ENCODE measurements at regions not wholly inside any gene's neighbourhood (a gene's known extent, or its start where the extent isn't known, plus 50 kb on each side); places are given as distances from the start of the nearest gene placed in this dataset.

- Histone ChIP-seq H3K4me3 (ENCODE audit: low read length) (no peak overlapping the region), H3K36me3 (ENCODE audit: control insufficient read depth, insufficient read depth, low read length) (no peaks in the 10 kb centered on the region), H3K9me3 (ENCODE audit: control insufficient read depth, low read depth, low read length) (no peaks in the 10 kb centered on the region), H3K4me1 (ENCODE audit: control insufficient read depth, insufficient read depth, low read length) (no peaks in the 10 kb centered on the region), H3K27ac (ENCODE audit: low read length) (no peak overlapping the region), H3K27me3 (ENCODE audit: control insufficient read depth, insufficient read depth, low read length) (no peaks in the 10 kb centered on the region)
- DNase-seq = no peak
Measured at GRCh38 chr11:92852229-92852628, 117.2 kb upstream of the MTNR1B start.

- no peaks in the 10 kb centered on the region for H3K9me3 ChIP-seq (ENCODE audit: control insufficient read depth, low read depth, low read length)
- DNase-seq = no peak
- H3K36me3 ChIP-seq (ENCODE audit: control insufficient read depth, insufficient read depth, low read length) = no peaks in the 10 kb centered on the region
- no peaks in the 10 kb centered on the region for H3K27me3 ChIP-seq (ENCODE audit: control insufficient read depth, insufficient read depth, low read length)
- H3K4me1 ChIP-seq (ENCODE audit: control insufficient read depth, insufficient read depth, low read length) = no peaks in the 10 kb centered on the region
- no peak overlapping the region for H3K27ac ChIP-seq (ENCODE audit: low read length)
- H3K4me3 ChIP-seq (ENCODE audit: low read length) = no peak overlapping the region
- WGBS (ENCODE audit: insufficient coverage, low lambda C conversion rate) = no CpG with 5 or more reads among the region's 7 CpGs
Measured at GRCh38 chr11:92852946-92853345, 116.5 kb upstream of the MTNR1B start.

GRCh38 chr11:92854162-92854561 lies 115.3 kb upstream of the MTNR1B start:
- no CpG with 5 or more reads among the region's 5 CpGs for WGBS (ENCODE audit: insufficient coverage, low lambda C conversion rate)
- H3K27me3 ChIP-seq (ENCODE audit: control insufficient read depth, insufficient read depth, low read length) = no peaks in the 10 kb centered on the region
- no peak overlapping the region for H3K27ac ChIP-seq (ENCODE audit: low read length)
- no peaks in the 10 kb centered on the region for H3K4me1 ChIP-seq (ENCODE audit: control insufficient read depth, insufficient read depth, low read length)
- H3K4me3 ChIP-seq (ENCODE audit: low read length) = no peak overlapping the region
- H3K9me3 ChIP-seq (ENCODE audit: control insufficient read depth, low read depth, low read length) = no peaks in the 10 kb centered on the region
- no peaks in the 10 kb centered on the region for H3K36me3 ChIP-seq (ENCODE audit: control insufficient read depth, insufficient read depth, low read length)
- DNase-seq = no peak

- no peaks in the 10 kb centered on the region for H3K27me3 ChIP-seq (ENCODE audit: control insufficient read depth, insufficient read depth, low read length)
- H3K9me3 ChIP-seq (ENCODE audit: control insufficient read depth, low read depth, low read length) = no peaks in the 10 kb centered on the region
- DNase-seq = no peak
- H3K4me3 ChIP-seq (ENCODE audit: low read length) = no peak overlapping the region
- no peaks in the 10 kb centered on the region for H3K36me3 ChIP-seq (ENCODE audit: control insufficient read depth, insufficient read depth, low read length)
- no CpG with 5 or more reads among the region's 3 CpGs for WGBS (ENCODE audit: insufficient coverage, low lambda C conversion rate)
- H3K27ac ChIP-seq (ENCODE audit: low read length) = no peak overlapping the region
- H3K4me1 ChIP-seq (ENCODE audit: control insufficient read depth, insufficient read depth, low read length) = no peaks in the 10 kb centered on the region
Measured at GRCh38 chr11:92854952-92855351, 114.5 kb upstream of the MTNR1B start.

- Histone ChIP-seq H3K4me1 (ENCODE audit: control insufficient read depth, insufficient read depth, low read length) (no peaks in the 10 kb centered on the region), H3K36me3 (ENCODE audit: control insufficient read depth, insufficient read depth, low read length) (no peaks in the 10 kb centered on the region), H3K27ac (ENCODE audit: low read length) (no peak overlapping the region), H3K9me3 (ENCODE audit: control insufficient read depth, low read depth, low read length) (no peaks in the 10 kb centered on the region), H3K4me3 (ENCODE audit: low read length) (no peak overlapping the region), H3K27me3 (ENCODE audit: control insufficient read depth, insufficient read depth, low read length) (no peaks in the 10 kb centered on the region)
- DNase-seq = no peak
- WGBS (ENCODE audit: insufficient coverage, low lambda C conversion rate) = 50% methylated on average over 1 of the region's 2 CpGs
Measured at GRCh38 chr11:92855607-92856405, 113.6 kb upstream of the MTNR1B start.

- Histone ChIP-seq H3K4me3 (ENCODE audit: low read length) (no peak overlapping the region), H3K36me3 (ENCODE audit: control insufficient read depth, insufficient read depth, low read length) (no peaks in the 10 kb centered on the region), H3K9me3 (ENCODE audit: control insufficient read depth, low read depth, low read length) (no peaks in the 10 kb centered on the region), H3K27me3 (ENCODE audit: control insufficient read depth, insufficient read depth, low read length) (no peaks in the 10 kb centered on the region), H3K27ac (ENCODE audit: low read length) (no peak overlapping the region), H3K4me1 (ENCODE audit: control insufficient read depth, insufficient read depth, low read length) (no peaks in the 10 kb centered on the region)
- no peak for DNase-seq
- WGBS (ENCODE audit: insufficient coverage, low lambda C conversion rate) = no CpG with 5 or more reads among the region's 2 CpGs
Measured at GRCh38 chr11:92857407-92857806, 112.0 kb upstream of the MTNR1B start.

- H3K27ac ChIP-seq (ENCODE audit: low read length) = no peak overlapping the region
Measured at GRCh38 chr11:92859156-92859690, 110.2 kb upstream of the MTNR1B start.

GRCh38 chr11:92861634-92862033 lies 107.8 kb upstream of the MTNR1B start:
- Histone ChIP-seq H3K27ac (ENCODE audit: low read length) (no peak overlapping the region), H3K4me1 (ENCODE audit: control insufficient read depth, insufficient read depth, low read length) (no peaks in the 10 kb centered on the region), H3K9me3 (ENCODE audit: control insufficient read depth, low read depth, low read length) (no peaks in the 10 kb centered on the region), H3K27me3 (ENCODE audit: control insufficient read depth, insufficient read depth, low read length) (no peaks in the 10 kb centered on the region), H3K4me3 (ENCODE audit: low read length) (no peak overlapping the region), H3K36me3 (ENCODE audit: control insufficient read depth, insufficient read depth, low read length) (no peaks in the 10 kb centered on the region)
- whole genome bisulfite sequencing (ENCODE audit: insufficient coverage, low lambda C conversion rate) = 46% methylated on average over 2 of the region's 3 CpGs
- DNase-seq = no peak

More at GRCh38 chr11:92859156-92859690, 110.2 kb upstream of the MTNR1B start:
- Histone ChIP-seq H3K36me3 (ENCODE audit: control insufficient read depth, insufficient read depth, low read length) (no peaks in the 10 kb centered on the region), H3K4me1 (ENCODE audit: control insufficient read depth, insufficient read depth, low read length) (no peaks in the 10 kb centered on the region), H3K4me3 (ENCODE audit: low read length) (no peak overlapping the region), H3K27me3 (ENCODE audit: control insufficient read depth, insufficient read depth, low read length) (no peaks in the 10 kb centered on the region), H3K9me3 (ENCODE audit: control insufficient read depth, low read depth, low read length) (no peaks in the 10 kb centered on the region)
- no peak for DNase-seq
- no CpG with 5 or more reads among the region's 8 CpGs for WGBS (ENCODE audit: insufficient coverage, low lambda C conversion rate)

GRCh38 chr11:92865352-92865751 lies 104.1 kb upstream of the MTNR1B start:
- H3K9me3 ChIP-seq (ENCODE audit: control insufficient read depth, low read depth, low read length) = peaks cover 4% of the 10 kb centered on the region
- H3K36me3 ChIP-seq (ENCODE audit: control insufficient read depth, insufficient read depth, low read length) = no peaks in the 10 kb centered on the region
- WGBS (ENCODE audit: insufficient coverage, low lambda C conversion rate) = no CpG with 5 or more reads among the region's 2 CpGs
- DNase-seq = no peak
- no peak overlapping the region for H3K4me3 ChIP-seq (ENCODE audit: low read length)
- no peak overlapping the region for H3K27ac ChIP-seq (ENCODE audit: low read length)
- no peaks in the 10 kb centered on the region for H3K27me3 ChIP-seq (ENCODE audit: control insufficient read depth, insufficient read depth, low read length)
- no peaks in the 10 kb centered on the region for H3K4me1 ChIP-seq (ENCODE audit: control insufficient read depth, insufficient read depth, low read length)

GRCh38 chr11:92866679-92867282 lies 102.7 kb upstream of the MTNR1B start:
- Histone ChIP-seq H3K27ac (ENCODE audit: low read length) (no peak overlapping the region), H3K4me1 (ENCODE audit: control insufficient read depth, insufficient read depth, low read length) (no peaks in the 10 kb centered on the region), H3K36me3 (ENCODE audit: control insufficient read depth, insufficient read depth, low read length) (no peaks in the 10 kb centered on the region), H3K4me3 (ENCODE audit: low read length) (no peak overlapping the region), H3K9me3 (ENCODE audit: control insufficient read depth, low read depth, low read length) (peaks cover 4% of the 10 kb centered on the region), H3K27me3 (ENCODE audit: control insufficient read depth, insufficient read depth, low read length) (no peaks in the 10 kb centered on the region)
- no peak for DNase-seq
- WGBS (ENCODE audit: insufficient coverage, low lambda C conversion rate) = no CpG with 5 or more reads among the region's 38 CpGs

All from large intestine (tissue), 3 donors.